DMS53 treated with DMSO at 0.1 percent for 48 hours (cell line): ENCODE measurements at regions not wholly inside any gene's neighbourhood (a gene's known extent, or its start where the extent isn't known, plus 50 kb on each side); places are given as distances from the start of the nearest gene placed in this dataset.

Experiments
- DNase-seq: peaks from one replicate; lab custom pipeline; 2025; ENCODE audit not compliant: unreplicated experiment; lab: John Stamatoyannopoulos, UW

GRCh38 chr4:60122820-60123219 lies 1077.3 kb upstream of the ADGRL3 start:
- no peak for DNase-seq

GRCh38 chr4:60128888-60129287 lies 1071.2 kb upstream of the ADGRL3 start:
- DNase-seq = no peak

DNA sequence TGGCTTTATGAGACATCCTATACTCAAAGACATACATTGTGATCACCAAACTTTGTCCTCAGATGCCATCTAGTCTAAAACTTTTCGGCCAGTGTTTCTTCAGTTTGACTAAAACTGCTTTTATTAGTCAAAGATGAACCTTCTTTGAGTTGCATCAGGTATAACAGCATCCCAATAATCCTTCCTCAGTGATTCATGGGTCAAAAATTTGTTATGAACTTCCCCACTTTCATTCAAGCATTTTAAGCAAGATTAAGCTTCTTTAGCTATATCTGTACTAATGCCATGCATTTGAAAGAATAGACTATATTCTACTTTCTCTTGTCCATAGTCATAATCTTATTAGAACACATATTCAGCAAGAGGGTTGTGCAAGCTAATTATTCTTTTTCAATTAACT lies 1070.4 kb upstream of the ADGRL3 start:
- no peak for DNase-seq

GRCh38 chr4:60133375-60133774 lies 1066.8 kb upstream of the ADGRL3 start:
- DNase-seq = no peak

- no peak for DNase-seq
Measured at GRCh38 chr4:60134099-60134498, 1066.0 kb upstream of the ADGRL3 start.

- DNase-seq = no peak
Measured at GRCh38 chr4:60155088-60155487, 1045.0 kb upstream of the ADGRL3 start.

- DNase-seq = no peak
Measured at GRCh38 chr4:60173103-60173502, 1027.0 kb upstream of the ADGRL3 start.

DNA sequence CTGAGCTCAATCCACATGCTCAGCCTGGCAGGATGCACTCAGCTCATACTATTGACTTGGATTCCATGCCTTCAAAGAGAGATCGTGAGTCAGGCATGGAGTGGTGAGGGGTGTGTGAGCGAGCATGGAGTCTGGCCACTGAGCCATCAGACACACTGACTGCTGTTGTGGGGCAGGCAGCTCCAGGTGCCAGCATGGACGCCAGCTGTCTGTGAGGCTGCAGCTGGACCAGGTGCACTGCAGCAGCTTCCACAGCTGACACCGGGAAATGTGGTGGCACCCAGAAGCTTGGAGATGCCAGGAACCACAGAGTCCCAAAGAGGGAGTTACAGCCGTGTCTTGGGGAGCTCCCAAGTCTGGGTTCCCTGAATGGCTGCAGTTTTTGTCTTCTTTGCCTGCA lies 1026.4 kb upstream of the ADGRL3 start:
- DNase-seq = no peak

GRCh38 chr4:60175241-60175640 lies 1024.9 kb upstream of the ADGRL3 start:
- DNase-seq = no peak

DNA sequence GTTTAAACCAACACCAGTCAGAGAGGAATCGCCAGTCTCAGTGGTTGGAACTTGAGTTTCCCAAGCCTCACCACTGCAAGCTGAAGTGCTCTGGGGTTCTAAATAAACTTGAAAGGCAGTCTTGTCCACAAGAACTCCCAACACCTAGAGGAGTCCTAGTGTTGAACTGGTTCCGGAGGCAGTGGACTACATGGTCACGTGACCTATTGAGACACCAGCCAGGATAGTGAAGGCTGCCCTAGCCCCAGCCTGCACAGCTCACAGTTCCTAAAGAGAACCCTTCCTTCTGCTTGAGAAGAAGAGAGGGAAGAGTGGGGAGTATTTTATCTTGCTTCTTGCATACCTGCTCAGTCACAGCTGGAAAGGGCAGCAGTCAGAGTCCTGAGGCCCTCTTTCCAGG lies 1012.7 kb upstream of the ADGRL3 start:
- DNase-seq = no peak

GRCh38 chr4:60189286-60189685 lies 1010.8 kb upstream of the ADGRL3 start:
- DNase-seq = no peak

GRCh38 chr4:60194214-60194613 lies 1005.9 kb upstream of the ADGRL3 start:
- DNase-seq = no peak

DNA sequence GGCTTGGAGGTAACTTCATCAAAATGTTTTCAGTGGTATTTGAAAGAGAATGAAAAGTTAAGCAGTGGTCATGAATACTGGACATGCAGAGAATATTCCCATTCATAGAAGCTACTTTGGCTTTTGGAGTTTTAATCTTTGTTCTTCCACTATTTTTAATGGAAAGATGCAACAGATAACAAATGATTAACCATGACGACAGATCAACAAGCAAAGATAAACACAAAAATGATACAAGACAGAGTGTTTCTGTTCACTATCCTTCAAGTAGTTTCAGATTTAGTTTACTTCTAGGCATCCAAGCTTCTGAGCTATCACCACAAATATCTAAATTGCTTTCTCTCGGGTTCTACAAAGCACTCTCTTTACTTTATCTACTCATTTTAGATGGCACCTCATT lies 1004.9 kb upstream of the ADGRL3 start:
- no peak for DNase-seq

DNA sequence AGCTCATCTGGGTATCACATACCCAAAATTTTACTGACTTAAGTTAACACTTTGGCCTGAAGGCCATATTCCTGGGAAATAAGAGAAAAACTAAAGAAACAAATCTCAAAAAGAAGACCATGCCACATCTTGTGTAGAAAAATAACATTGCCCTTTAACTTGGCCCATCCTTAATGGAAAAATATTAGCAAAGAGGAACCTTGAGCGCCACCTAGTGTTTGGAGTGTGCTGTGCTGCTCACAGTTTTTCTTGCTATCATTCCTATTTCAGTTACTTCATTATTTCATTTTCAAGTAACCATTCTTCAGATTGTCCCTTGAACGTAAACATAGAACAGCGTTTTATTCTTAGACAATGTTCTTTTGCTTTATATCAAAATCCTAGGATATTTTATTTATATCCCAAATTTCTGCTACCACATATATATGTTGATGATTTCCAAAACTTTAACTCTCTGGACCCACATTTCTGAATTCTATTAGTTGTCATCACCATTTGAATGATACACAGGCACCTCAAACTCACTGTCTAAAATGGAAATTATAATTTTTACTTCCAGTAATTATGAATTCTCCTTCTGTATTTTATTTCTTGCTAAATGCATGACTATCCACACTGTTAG lies 999.0 kb upstream of the ADGRL3 start:
- DNase-seq = peak; percentile 5

GRCh38 chr4:60209588-60209987 lies 990.5 kb upstream of the ADGRL3 start:
- no peak for DNase-seq

DNA sequence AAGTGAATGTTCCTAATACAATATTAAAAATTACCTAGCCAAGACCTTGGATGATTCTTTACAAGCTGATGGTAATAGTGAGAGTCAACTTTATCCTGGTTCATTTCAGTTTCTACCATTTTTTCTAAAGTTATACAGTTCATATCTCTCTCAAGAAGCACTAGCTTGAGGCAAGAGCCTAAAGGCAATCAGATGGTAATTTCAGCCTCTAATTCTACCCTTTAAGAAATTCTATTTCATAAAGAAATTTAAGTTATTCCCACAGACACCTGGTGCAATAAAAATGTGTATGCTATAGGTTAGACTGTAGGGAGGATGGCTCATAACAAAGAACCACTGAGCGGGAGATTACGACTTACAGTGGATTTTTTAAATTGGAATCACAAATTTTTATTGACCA lies 984.2 kb upstream of the ADGRL3 start:
- no peak for DNase-seq

GRCh38 chr4:60216752-60217151 lies 983.4 kb upstream of the ADGRL3 start:
- DNase-seq = no peak

DNA sequence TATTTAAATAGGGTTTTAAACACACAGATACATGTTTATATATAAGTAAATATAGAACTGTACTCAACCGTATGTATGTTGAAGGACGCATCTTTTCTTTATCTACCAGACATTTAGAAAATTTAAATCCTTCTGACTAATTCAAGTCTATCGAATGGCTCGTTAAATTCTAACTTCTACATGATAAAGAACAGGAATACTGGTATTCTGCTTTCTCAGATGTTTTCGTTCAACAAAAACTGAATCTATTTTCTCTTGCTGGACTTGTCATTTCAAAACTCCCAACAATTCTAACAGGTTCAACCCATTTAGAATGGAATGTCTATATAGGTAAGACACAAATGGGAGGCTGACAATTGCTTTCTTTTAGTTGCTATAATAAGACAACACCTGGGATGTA lies 978.3 kb upstream of the ADGRL3 start:
- no peak for DNase-seq

- no peak for DNase-seq
Measured at GRCh38 chr4:60223208-60223923, 976.8 kb upstream of the ADGRL3 start.

- DNase-seq = no peak
Measured at GRCh38 chr4:60241866-60242265, 958.3 kb upstream of the ADGRL3 start.

- DNase-seq = no peak
Measured at GRCh38 chr4:60249784-60250183, 950.3 kb upstream of the ADGRL3 start.

GRCh38 chr4:60250657-60251056 lies 949.5 kb upstream of the ADGRL3 start:
- DNase-seq = no peak

DNA sequence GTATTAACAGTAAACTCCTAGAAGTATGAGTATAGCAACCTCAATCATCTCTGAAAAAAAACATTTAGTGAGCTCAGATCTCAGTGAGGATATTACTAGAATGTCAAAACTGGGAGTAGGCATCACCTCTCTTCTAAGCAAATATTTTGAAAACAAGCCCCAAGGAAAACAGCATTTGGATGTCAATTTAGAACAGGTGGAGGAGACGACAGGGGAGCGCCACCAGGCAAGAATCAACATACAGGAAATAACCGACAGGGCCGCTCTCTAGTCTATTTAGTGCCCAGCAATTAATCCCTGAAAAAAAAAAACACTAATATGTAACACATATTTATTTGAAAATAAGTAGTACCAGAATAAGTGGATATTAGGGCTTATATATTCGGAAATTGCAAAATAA lies 940.3 kb upstream of the ADGRL3 start:
- DNase-seq = no peak
